ENCODE measurements at regions not wholly inside any gene's neighbourhood (a gene's known extent, or its start where the extent isn't known, plus 50 kb on each side); places are given as distances from the start of the nearest gene placed in this dataset.

GRCh38 chr2:114065731-114066130 is 175.8 kb downstream of the ACTR3 start:
- TF ChIP-seq REST (IDR thresholded peaks at IDR 0.05; ENCODE audit: insufficient replicate concordance, low read depth) (no peak), POLR2AphosphoS5 (IDR thresholded peaks at IDR 0.05; ENCODE audit: low read depth) (no peak), CTCF (IDR thresholded peaks at IDR 0.05; ENCODE audit: insufficient read depth, low read length) (no peak), SPI1 (IDR thresholded peaks at IDR 0.05; ENCODE audit: borderline replicate concordance, low read depth) (no peak), GABPA (IDR thresholded peaks at IDR 0.05; ENCODE audit: low read depth) (no peak)
- H3K27ac ChIP-seq (replicated peaks) = no peak overlapping the region
- no peak overlapping the region for H3K4me3 ChIP-seq (replicated peaks; ENCODE audit: insufficient read depth, low read length)
- H3K27me3 ChIP-seq (ENCODE audit: insufficient read depth, poor library complexity, severe bottlenecking) = no peaks in the 10 kb centered on the region
- DNase-seq (ENCODE audit: low read depth in 1 of 2, low spot score in 1 of 2) = no peak

GRCh38 chr2:114066186-114066747 is 176.4 kb downstream of the ACTR3 start:
- no peak for DNase-seq (ENCODE audit: low read depth in 1 of 2, low spot score in 1 of 2)
- TF ChIP-seq POLR2AphosphoS5 (IDR thresholded peaks at IDR 0.05; ENCODE audit: low read depth) (no peak), GABPA (IDR thresholded peaks at IDR 0.05; ENCODE audit: low read depth) (no peak), CTCF (IDR thresholded peaks at IDR 0.05; ENCODE audit: insufficient read depth, low read length) (no peak), REST (IDR thresholded peaks at IDR 0.05; ENCODE audit: insufficient replicate concordance, low read depth) (no peak), SPI1 (IDR thresholded peaks at IDR 0.05; ENCODE audit: borderline replicate concordance, low read depth) (no peak)
- H3K27ac ChIP-seq (replicated peaks) = no peak overlapping the region
- H3K27me3 ChIP-seq (ENCODE audit: insufficient read depth, poor library complexity, severe bottlenecking) = no peaks in the 10 kb centered on the region
- no peak overlapping the region for H3K4me3 ChIP-seq (replicated peaks; ENCODE audit: insufficient read depth, low read length)

DNA sequence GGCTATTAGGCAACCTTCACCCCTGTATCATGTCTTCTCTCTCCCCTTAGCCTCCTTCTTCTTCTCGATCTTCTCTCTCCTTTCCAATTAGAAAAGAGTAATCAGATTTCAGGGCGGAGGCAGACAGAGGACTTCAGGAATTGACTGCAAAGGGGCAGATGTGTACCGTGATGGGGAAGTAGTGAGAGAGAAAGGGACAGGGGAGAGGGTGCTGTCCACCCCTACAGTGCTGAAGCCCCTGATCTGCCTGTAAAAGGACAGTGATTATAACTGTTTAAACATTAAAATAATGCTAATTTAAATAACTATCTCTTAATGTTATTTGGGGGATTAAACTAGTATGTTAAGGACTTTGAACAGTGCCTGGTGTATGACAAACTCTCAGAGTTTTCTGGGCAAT is 178.5 kb downstream of the ACTR3 start:
- Histone ChIP-seq H3K27ac (replicated peaks) (no peak overlapping the region), H3K4me3 (replicated peaks; ENCODE audit: insufficient read depth, low read length) (no peak overlapping the region), H3K27me3 (ENCODE audit: insufficient read depth, poor library complexity, severe bottlenecking) (no peaks in the 10 kb centered on the region)
- no peak for DNase-seq (ENCODE audit: low read depth in 1 of 2, low spot score in 1 of 2)
- TF ChIP-seq POLR2AphosphoS5 (IDR thresholded peaks at IDR 0.05; ENCODE audit: low read depth) = no peak
- peak; percentile 96 for TF ChIP-seq REST (IDR thresholded peaks at IDR 0.05; ENCODE audit: insufficient replicate concordance, low read depth)
